HG03097 (cell line): ENCODE measurements at regions not wholly inside any gene's neighbourhood (a gene's known extent, or its start where the extent isn't known, plus 50 kb on each side); places are given as distances from the start of the nearest gene placed in this dataset.

Experiments
- ATAC-seq: cut with Tn5 transposase; IDR thresholded peaks from one replicate; pipeline ENCODE4 v1.9.1; 2021; ENCODE audit not compliant: unreplicated experiment, low FRiP score

- no peak for ATAC-seq
These were observed 803.5 kb downstream of the BRD1 start for GRCh38 chr22:49023879-49024774.

- no peak for ATAC-seq
These were observed 804.4 kb downstream of the BRD1 start for GRCh38 chr22:49023161-49023878.

- no peak for ATAC-seq
These were observed 804.9 kb downstream of the BRD1 start for GRCh38 chr22:49022816-49023160.

GRCh38 chr22:49021926-49022815, 805.5 kb downstream of the BRD1 start:
- no peak for ATAC-seq

GRCh38 chr22:49021131-49021925, 806.3 kb downstream of the BRD1 start:
- ATAC-seq: no peak

- ATAC-seq: no peak
These were observed 807.6 kb downstream of the BRD1 start for GRCh38 chr22:49019737-49020713.

GRCh38 chr22:49018601-49019000, 809.1 kb downstream of the BRD1 start:
- ATAC-seq: no peak

GRCh38 chr22:49017482-49018329, 810.0 kb downstream of the BRD1 start:
- ATAC-seq: no peak

- ATAC-seq: no peak
These were observed 810.7 kb downstream of the BRD1 start for GRCh38 chr22:49016909-49017481.

GRCh38 chr22:49015993-49016908, 811.4 kb downstream of the BRD1 start:
- no peak for ATAC-seq

GRCh38 chr22:49015459-49015858, 812.2 kb downstream of the BRD1 start:
- no peak for ATAC-seq

- no peak for ATAC-seq
These were observed 813.2 kb downstream of the BRD1 start for GRCh38 chr22:49014227-49015201.

- ATAC-seq: no peak
These were observed 814.0 kb downstream of the BRD1 start for GRCh38 chr22:49013707-49014106.

- ATAC-seq: no peak
These were observed 814.8 kb downstream of the BRD1 start for GRCh38 chr22:49012712-49013395.
